T-helper 2 cell treated with Interferon-gamma antibody and Interleukin-4, amounts not matched to agents 100 ng/mL and 5 ng/mL, for 36 hours (primary cell): ENCODE measurements at regions not wholly inside any gene's neighbourhood (a gene's known extent, or its start where the extent isn't known, plus 50 kb on each side); places are given as distances from the start of the nearest gene placed in this dataset.
"Not testable (repeated sequence)": the region's sequence is repeated elsewhere in the genome, so short reads cannot be mapped to it uniquely, and the experiment has no call there.

Experiments used
- intact Hi-C: fragments of 100-400 bp; cut with micrococcal nuclease; formaldehyde crosslinking; loops from one replicate; pipeline ENCODE4 v1.15.1; 2023

DNA sequence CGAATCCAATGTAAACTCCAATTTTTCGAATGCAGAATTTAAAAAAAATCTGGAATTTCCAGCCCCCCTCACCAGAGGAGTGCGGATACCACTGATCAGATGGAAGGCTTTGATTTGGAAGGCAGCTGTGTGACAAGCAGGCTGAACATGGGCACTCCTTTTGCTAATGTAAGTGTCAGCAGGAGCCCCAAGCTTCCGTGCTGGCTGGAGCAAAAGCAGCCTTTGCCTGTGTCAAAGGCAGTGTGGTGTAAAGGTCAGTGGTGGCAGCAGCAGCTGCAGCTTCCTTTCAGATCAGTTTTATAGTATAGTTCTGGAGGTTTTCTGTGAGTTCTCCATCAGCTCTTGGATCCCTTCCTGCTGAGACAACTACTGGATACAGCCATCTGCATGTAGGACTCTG, 259.9 kb downstream of the CTH start:
- intact Hi-C loops: no loop called here

DNA sequence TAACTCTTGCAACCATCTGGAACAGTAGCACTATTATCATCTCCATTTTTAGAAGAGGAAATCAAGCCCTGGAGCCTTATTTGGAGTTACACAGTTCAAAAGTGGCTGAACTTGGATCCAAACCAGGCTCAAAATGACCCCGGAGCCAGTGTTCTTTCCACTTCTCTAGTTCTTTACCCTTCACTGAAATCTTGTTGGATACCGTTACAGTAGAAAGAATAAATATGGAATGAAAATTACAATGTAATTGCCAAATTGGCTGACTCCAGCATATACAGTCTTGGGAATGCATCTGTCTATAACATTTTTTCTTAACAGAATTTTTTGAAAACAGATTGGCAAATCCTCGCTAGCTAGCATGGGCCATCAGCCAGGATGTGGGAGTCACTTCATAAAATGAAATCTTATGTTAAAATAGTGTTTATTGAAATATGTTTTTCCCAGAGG, 261.4 kb downstream of the CTH start:
- intact Hi-C loops: no loop called here

DNA sequence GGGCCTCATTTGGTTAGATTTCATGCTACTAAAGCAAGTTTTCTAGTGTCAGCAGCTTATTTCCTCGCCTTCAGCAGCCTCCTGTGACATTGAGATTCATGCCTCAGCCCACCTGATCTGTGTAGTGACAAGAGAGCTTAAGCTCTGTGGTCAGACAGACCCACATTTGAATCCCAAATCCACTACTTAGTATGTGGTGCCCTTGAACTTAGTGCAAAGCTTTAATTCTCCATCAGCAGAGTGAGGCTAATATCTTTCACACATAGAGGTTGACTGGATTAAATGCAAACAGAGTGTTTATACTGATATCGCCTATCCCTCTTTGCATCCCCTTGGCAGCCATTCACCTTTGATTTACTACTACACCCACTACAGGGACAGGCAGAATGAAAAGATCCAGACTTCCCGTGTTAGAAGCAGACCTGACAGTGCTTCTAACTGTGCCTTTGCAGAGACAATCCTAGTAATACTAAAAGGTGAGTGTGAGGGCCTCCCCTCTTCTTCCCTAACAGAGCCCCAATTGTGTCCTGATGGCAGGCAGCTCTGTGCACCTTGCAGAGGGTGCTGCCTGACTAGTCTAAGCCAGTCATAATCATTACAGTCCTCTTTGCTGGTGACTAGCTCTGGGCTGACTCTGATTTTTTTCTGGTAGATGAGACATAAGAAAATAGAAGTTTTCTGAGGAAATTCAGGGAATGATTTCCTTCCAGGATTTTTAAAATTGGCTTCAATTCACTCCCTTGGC, 264.0 kb downstream of the CTH start:
- intact Hi-C loops: no loop called here

DNA sequence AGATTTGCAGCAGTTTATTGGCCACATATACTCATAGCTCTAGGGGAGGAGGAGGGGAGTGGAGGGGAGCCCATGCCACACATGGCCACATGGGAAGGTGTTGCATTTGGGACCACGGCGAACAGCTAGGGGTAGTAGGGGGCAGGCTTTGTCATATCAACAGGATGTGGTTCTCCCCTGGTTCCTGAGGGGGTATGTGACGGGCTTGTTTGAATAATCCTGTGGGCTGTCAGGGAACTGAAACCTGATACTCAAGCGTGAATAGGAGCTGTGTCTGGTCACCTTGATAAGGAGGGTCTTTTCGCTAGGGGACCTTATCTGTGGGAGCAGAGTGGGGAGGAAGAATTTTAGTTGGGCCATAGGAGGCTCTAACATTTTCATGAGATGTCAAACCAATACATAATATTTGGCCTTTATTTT, 264.7 kb downstream of the CTH start:
- intact Hi-C loops: no loop called here

DNA sequence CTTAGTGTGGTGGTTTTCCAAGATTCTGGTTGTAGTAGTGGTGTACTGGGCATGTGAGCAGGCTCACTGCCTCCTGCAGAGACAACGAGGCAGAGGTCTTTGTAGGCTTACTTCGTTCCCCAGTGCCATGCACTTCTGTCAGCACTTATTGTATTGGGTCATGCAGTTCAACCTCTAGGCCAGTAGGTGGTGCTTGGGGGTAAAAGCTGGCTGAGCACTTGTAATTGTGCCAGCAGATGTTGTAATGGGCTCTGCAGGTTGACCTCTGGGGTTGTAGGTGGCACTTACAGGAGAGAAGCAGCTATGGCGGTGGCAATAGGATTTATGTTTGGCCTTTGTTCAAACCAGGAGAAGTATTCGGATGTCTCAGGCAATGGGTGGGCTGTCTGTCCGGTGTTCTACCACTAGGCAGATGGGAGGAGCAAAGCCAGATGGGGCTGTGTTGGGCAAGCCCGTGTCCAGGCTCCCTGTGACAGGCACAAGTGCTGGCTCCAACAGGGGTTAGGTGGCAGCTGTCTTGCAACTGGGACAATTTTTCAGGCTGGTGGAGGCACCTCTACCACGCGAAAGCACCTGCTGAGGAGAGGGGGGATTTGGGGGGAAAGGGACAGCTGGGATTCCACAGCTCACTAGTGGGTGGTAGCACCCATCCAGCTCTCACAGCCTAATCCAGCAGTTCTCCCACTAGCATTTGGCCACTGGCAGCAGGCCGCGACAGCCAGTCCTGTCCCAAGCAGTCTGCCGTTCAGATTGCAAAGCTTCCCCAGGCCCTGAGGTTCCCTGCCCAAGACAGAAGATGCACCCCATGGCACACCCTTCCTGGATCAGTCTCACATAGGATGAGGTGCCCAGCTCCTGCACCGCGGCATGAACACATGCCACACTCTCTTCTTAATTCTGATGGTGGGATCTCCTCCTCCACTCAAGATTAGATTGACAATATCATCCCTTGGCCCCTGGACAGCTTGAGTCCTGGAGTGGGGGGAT, 274.5 kb downstream of the CTH start:
- intact Hi-C loops: loop anchor here (1.0 to 5.0 kb wide), 2 partner anchors 207 to 365 kb away; no protein-coding TSS in a partner anchor

DNA sequence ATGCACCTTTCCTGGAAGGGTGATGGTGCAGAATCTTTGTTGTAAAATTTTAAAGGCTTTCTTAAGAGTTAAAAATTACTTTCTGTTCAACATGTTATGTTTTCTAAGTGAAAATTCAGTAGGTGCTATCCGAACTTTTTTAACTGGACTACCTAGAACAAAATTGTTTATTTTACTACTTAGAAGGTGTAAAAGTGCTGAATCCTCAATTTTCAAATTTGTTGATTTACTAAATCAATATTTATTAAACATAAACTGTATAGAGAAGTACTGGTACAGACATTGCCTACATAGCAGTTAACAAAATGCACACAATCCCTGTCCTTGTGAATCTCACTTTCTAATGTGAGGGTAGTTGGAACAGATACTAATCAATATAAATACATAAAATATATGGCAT, 277.5 kb downstream of the CTH start:
- intact Hi-C loops: loop anchor here (5.0 kb wide), 1 partner anchor 204 kb away; no protein-coding TSS in a partner anchor

DNA sequence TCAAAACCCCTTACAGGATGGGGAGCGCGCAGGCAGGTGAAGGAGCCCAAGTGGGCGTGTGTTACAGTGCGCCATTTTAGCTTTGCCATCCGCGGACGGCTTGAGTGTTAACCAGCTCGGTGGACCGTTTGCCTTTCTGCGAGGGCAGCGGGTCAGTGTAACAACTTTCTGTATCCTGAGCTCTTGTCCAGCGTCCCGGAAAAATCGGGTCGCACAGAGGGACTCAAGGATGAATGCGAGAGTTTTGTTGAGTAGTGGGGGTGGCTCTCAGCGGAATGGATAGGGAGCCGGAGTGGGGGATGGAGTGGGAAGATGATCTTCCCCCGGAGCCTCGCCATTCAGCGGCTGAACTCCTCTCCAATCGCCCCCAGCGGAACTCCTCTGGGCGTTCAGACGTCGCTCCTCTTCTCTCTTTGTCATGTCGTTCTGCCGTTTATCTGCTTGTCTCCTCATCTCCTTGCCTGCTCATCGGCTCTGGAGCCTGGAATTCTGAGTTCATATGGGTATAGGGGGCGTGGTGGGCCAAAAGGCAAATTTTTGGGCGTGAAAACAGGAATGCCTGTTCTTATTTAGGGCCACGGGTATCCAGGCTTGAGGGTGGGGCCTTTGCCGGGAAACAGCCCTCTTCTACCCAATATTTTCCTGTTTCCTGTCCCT, 295.4 kb downstream of the CTH start:
- intact Hi-C loops: no loop called here

DNA sequence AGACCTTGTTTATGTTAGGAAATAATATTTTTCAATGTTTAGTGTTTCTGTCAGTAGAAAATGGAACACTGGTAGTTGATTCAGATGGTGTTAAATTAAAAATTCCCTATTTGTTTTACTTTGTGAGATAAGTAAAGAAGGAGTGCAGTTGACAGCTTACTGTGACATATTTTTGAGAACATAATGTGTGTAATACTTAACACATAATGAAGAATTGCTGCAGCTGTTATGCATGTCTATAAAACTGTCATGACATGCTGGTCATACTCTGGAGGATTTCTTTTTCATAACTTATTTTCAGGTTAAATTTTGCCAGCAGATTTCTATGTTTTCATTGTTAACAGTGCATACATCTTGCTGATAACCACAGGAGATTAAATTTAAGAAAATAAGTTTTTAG, 296.1 kb downstream of the CTH start:
- intact Hi-C loops: no loop called here

DNA sequence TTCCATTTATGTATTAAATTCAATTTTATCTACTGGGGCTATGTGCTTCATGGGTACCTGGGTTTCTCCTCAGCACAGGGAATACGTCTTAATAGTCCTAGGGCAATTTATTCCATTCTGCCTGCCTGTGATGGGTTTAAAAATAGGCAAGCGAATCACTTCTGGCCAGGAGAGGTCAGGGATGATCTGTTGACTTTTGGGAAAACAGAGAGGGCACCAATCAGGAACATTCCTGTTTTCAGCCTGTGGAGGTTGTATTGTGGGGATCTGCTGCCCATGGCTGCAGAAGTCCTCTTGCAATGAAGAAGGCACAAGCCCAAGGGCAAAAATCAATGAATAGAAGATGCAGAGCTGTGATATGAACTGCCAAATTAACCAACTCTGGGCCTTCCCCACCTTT, 303.1 kb downstream of the CTH start:
- intact Hi-C loops: no loop called here

DNA sequence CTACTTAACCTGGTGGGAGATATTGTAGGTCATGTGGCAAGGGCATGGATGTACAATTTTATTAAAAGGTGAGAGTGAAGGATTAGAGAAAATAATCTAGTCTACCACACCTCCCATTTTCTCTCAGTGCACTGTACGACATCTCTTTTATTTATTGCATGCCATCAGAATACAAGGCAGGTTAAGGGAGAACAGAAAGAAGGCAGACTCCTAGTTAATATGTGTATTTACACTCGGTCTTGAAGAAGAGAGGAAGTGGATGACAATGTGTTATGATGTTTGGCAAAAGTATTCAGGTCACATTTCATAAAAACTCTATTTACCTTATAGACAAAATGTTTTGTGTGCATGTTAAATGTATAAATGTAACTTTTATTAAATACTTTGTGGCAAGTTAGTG, 306.1 kb downstream of the CTH start:
- intact Hi-C loops: no loop called here

DNA sequence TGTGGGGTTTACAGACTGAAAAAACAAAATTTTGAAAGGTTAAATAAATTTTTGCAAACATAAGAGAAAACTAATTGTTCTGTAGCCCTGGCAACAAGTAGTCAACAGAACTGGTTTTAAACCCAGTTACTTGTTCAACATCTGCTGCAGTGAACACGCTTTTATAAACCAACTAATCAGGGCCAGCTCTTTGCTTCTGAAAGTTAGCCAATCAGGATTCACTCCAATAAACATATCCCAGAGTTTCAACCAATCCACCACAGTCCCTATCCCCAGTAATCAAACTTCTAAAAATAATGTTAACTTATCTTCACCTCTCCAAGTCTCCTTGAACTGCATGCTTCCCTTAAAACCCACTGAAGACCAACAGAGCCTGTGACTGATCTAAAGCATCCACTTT, 306.6 kb downstream of the CTH start:
- intact Hi-C loops: no loop called here

DNA sequence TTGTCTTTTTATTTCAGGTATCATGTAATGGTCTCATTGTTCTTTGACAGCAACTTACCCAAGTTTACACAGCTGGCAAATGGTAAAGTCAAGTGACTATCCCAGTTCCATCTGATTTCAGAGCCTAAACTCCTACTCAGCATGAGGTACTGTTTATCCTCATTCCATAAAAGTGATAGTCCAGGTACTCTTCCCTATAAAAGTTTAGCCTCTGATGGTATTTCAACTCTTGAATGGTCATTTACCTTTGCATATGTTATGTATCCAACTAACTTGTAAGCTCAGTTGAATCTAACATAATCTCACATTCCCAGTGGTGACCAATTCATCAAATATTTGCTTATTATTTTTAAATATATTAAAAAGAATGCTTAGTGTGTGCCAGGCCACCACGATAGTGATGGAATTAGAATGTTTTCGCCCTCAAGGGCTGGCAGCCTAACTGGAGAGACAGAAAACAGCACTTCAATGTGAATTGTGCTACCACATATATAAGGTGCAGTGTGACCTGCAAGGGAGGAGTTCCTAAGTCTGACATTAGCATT, 307.1 kb downstream of the CTH start:
- intact Hi-C loops: no loop called here

DNA sequence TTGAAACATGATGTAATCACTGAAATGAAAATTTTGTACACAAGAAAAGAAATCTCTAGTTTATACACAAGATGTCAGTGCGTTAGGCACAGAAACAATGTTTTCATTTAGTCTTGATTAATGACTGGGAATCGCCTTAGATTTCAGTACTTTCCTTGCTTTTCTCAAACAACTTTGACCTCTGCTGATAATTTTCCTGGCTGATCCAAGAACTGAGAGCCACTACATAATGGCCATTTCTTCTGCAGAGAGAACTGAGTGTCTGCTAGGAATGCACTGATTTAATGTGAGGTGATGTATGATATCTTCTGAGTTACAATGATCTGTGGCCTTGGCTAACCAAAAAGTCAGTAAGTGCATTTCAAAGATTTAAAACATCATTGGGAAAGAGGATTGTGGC, 308.1 kb downstream of the CTH start:
- intact Hi-C loops: no loop called here

DNA sequence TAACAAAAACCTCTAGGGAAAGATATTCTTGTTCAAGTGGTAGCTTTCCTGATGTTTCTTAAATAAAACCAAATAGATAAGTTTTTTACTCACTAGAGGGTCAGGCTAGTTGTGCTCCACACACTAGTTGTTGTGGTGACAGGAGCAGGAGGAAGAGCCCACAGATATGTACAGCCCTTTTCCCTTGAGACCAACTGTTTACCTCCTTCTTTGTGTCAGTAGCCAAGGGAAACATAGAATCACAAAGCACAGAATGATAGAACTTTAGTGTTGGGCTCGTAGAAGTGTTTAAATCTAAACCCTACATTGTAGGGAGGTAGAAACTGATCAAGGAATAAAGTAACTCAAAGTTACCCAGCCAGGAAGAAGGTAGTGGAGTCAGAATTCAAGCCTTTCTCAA, 309.0 kb downstream of the CTH start:
- intact Hi-C loops: no loop called here

DNA sequence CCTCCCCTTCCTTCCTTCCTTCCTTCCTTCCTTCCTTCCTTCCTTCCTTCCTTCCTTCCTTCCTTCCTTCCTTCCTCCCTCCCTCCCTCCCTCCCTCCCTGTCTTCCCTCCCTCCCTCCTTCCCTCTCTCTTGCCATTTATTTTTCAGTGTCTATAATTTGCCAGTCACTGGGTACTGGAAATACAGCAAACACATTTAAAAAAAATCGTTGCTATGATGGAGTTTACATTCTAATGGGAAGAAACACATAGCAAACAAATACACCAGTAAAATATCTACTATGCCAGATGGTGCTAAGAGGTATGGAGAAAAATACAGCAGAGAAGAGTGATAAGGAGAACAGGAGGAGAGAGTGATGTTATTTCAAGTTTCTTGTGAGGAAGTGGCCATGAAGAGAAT, 309.5 kb downstream of the CTH start:
- intact Hi-C loops: no loop called here

DNA sequence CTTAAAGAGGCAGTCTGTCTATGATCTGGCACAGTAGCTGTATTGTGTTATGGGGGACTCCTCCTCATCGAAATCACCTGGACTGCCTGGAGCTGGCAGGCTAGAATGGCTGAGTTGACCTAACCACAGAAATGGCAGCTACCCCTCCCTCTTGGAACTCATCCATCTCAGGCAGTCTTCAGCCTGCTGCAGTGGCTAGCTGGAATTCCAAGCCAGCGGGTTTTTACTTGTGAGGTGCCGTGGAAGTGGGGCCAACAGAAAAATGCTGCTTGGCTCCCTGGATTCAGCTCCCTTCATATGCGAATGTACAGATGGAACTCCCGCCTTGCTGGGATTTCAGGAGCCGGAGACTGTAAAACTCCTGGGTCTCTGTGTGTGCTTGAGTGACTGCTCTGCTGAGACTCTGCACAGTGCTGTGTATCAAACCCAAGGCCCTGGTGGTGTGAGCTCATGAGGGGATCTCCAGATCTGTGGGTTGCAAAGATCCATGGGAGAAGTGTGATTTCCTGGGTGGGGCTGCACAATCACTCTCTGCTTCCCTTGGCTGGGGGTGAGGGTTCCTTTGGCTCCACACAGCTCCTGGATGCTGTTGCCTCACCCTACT, 316.9 kb downstream of the CTH start:
- intact Hi-C loops: no loop called here

DNA sequence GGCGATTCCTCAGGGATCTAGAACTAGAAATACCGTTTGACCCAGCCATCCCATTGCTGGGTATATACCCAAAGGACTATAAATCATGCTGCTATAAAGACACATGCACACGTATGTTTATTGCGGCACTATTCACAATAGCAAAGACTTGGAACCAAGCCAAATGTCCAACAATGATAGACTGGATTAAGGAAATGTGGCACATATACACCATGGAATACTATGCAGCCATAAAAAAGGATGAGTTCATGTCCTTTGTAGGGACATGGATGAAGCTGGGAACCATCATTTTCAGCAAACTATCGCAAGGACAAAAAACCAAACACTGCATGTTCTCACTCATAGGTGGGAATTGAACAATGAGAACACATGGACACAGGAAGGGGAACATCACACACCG, 311.1 kb downstream of the PTGER3 start:
- intact Hi-C loops: not testable (repeated sequence)

DNA sequence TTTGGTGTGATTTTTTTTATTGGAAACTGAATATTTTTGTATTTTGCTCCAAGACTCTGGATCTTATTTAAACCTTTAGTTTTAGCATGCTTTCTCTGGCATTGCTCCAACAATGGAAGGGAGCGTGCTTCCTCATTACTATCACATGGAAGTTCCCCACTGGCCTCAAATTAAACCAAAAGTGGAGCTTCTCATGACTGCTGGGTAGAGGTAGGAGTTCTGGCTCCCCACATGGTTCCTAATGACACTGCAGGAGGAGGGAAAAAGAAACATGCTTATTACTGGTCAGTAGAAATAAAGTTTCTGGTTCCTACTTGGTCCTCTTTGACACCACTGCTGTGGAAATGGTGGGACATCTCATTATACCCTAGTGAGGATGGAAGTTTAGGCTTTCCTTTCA, 310.5 kb downstream of the PTGER3 start:
- intact Hi-C loops: no loop called here

DNA sequence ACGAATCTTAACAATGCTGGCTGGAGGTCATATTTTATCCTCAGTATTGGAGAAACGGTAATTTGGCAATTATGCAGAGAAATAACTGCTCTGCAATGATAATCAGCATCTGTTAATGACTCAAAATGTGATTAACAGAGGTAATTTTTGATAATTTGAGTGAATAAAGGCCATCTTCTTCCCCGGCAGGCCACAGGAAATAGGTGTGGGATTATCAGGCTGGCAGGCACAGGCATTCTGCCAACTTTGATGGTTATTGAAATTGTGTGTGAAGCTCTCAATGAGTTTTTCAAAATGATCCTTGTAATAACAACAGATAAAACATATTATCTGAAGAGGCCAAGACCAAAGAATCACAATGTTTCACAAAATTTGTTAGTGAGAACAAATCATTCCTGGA, 309.0 kb downstream of the PTGER3 start:
- intact Hi-C loops: no loop called here

DNA sequence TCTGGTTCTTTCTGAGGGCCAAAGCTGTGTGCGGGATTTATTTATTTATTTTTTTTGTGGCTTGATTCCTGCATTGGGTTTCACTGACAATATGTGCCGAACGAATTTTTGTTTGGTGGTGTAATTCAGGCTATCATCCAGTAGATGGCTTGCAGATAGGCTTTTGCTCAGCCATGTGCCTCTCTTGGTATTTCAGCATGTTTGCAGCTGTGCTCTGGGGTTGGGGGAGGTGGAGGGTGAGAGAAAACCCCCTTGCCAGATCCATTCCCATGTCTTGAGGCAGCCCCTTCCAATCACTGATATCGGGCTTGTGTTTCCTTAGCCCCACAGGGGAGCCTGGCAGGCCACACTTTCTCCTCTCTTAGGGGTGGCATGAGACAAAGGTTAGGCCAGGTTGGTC, 302.4 kb downstream of the PTGER3 start:
- intact Hi-C loops: no loop called here

DNA sequence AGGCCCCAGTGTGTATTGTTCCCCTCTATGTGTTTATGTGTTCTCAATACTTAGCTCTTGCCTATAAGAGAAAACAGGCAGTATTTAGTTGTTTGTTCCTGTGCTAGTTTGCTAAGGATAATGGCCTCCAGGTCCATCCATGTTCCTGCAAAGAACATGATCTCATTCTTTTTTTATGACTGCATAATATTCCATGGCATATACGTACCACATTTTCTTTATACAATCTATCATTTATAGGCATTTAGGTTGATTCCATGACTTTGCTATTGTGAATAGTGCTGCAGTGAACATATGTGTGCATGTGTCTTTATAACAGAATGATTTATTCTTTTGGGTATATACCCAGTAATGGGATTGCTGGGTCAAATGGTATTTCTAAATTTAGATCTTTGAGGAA, 301.6 kb downstream of the PTGER3 start:
- intact Hi-C loops: not testable (repeated sequence)
